ENCODE measurements at regions not wholly inside any gene's neighbourhood (a gene's known extent, or its start where the extent isn't known, plus 50 kb on each side); places are given as distances from the start of the nearest gene placed in this dataset.

- no peak for DNase-seq
Observed at GRCh38 chr17:63134867-63135266, 168.8 kb downstream of the TANC2 start.

GRCh38 chr17:63136369-63137012, 170.5 kb downstream of the TANC2 start:
- no peak for DNase-seq

- no peak for DNase-seq
Observed at GRCh38 chr17:63137163-63137562, 171.1 kb downstream of the TANC2 start.

GRCh38 chr17:63138713-63139112, 172.7 kb downstream of the TANC2 start:
- DNase-seq: peak; percentile 47

GRCh38 chr17:63139356-63139755, 173.3 kb downstream of the TANC2 start:
- DNase-seq: no peak

GRCh38 chr17:63140255-63140654, 174.2 kb downstream of the TANC2 start:
- peak; percentile 45 for DNase-seq

GRCh38 chr17:63142836-63143235, 176.8 kb downstream of the TANC2 start:
- DNase-seq: no peak

- no peak for DNase-seq
Observed at GRCh38 chr17:63150490-63150889, 184.5 kb downstream of the TANC2 start.

GRCh38 chr17:63150994-63151464, 185.0 kb downstream of the TANC2 start:
- peak; percentile 74 for DNase-seq

GRCh38 chr17:63151941-63152523, 186.0 kb downstream of the TANC2 start:
- peak; percentile 61 for DNase-seq

- no peak for DNase-seq
Observed at GRCh38 chr17:63153488-63153887, 187.5 kb downstream of the TANC2 start.

GRCh38 chr17:63154586-63155244, 188.7 kb downstream of the TANC2 start:
- DNase-seq: no peak

- DNase-seq: no peak
Observed at GRCh38 chr17:63156986-63157385, 191.0 kb downstream of the TANC2 start.

GRCh38 chr17:63162406-63163157, 196.5 kb downstream of the TANC2 start:
- DNase-seq: no peak

GRCh38 chr17:63163158-63163520, 197.1 kb downstream of the TANC2 start:
- DNase-seq: no peak

GRCh38 chr17:63165400-63165799, 199.4 kb downstream of the TANC2 start:
- no peak for DNase-seq

GRCh38 chr17:63170795-63171194, 204.8 kb downstream of the TANC2 start:
- no peak for DNase-seq

GRCh38 chr17:63171428-63172393, 205.7 kb downstream of the TANC2 start:
- DNase-seq: peak; percentile 77

- no peak for DNase-seq
Observed at GRCh38 chr17:63173450-63173849, 207.4 kb downstream of the TANC2 start.

GRCh38 chr17:63173903-63174302, 207.9 kb downstream of the TANC2 start:
- DNase-seq: peak; percentile 41

GRCh38 chr17:63178530-63178929, 212.5 kb downstream of the TANC2 start:
- DNase-seq: peak; percentile 13

- no peak for DNase-seq
Observed at GRCh38 chr17:63181856-63182255, 215.8 kb downstream of the TANC2 start.
